ENCODE measurements at regions not wholly inside any gene's neighbourhood (a gene's known extent, or its start where the extent isn't known, plus 50 kb on each side); places are given as distances from the start of the nearest gene placed in this dataset.

DNA sequence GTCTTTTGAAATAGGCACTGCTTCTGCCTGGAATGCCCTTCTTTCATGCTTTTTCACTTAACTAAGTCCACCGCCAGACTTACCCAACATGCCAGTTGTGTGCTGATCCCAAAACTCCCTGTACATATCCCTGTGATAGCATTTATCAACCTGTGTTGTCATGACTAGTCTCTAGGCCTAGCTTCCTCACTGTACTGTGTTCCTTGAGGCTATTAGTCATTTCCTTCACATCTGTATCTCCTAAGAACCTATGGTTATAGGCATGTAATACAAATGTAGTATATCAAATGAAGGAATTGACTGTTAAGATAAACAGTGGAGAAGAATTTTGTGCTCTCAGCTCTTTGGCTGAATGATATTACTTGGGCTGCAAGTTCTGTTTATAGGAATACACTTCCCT is 184.3 kb downstream of the CYRIA start:
- TF ChIP-seq, protein P1, sequence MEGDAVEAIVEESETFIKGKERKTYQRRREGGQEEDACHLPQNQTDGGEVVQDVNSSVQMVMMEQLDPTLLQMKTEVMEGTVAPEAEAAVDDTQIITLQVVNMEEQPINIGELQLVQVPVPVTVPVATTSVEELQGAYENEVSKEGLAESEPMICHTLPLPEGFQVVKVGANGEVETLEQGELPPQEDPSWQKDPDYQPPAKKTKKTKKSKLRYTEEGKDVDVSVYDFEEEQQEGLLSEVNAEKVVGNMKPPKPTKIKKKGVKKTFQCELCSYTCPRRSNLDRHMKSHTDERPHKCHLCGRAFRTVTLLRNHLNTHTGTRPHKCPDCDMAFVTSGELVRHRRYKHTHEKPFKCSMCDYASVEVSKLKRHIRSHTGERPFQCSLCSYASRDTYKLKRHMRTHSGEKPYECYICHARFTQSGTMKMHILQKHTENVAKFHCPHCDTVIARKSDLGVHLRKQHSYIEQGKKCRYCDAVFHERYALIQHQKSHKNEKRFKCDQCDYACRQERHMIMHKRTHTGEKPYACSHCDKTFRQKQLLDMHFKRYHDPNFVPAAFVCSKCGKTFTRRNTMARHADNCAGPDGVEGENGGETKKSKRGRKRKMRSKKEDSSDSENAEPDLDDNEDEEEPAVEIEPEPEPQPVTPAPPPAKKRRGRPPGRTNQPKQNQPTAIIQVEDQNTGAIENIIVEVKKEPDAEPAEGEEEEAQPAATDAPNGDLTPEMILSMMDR (IDR thresholded peaks at IDR 0.05; ENCODE audit: low read depth, low read length, missing input control): no peak
- TF ChIP-seq JUND (IDR thresholded peaks at IDR 0.05): no peak
